H4 (cell line): ENCODE measurements at regions not wholly inside any gene's neighbourhood (a gene's known extent, or its start where the extent isn't known, plus 50 kb on each side); places are given as distances from the start of the nearest gene placed in this dataset.
"Not testable (repeated sequence)": the region's sequence is repeated elsewhere in the genome, so short reads cannot be mapped to it uniquely, and the experiment has no call there.

ENCODE experiments used
- DNase-seq: peaks from one replicate; pipeline ENCODE4 v3.0.0-alpha.2; 2015; ENCODE audit warnings: low spot score

DNA sequence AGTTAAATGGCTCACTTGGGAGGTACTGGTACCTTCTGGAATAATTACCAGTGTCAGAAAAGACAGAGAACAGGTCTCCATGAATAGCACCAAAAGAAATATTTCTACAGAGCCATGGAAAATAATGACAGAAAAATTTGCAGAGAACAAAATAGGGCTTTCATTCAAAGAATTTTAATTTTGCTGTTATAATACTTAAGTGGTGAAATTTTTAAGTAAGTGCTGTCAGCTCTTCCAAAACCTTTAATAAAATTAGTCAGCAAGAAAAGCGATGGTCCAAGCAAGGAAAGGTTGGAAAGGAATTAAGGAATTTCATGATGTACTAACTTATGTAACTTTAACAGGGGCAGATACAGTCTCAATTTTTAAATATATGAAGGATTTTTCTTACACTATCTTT is 359.2 kb downstream of the NR2F1-AS1 start:
- no peak for DNase-seq

DNA sequence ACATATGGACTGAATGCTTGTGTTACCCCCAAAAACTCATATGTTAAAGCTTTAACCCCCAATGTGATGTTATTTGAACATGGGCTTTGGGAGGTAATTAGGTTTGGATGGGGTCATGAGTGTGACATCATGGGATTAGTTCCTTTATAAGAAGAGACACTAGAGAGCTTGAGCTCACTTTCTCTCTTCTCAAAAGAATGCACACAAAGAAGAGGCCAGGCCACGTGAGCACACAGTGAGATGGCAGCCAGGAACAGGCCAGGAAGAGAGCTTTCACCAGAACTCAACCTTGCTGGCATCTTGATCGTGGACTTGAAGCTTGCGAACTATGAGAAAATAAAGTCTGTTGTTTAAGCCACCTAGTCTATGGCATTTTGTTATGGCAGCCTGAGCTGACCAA is 360.6 kb downstream of the NR2F1-AS1 start:
- no peak for DNase-seq

GRCh38 chr5:93219641-93220145 is 361.3 kb downstream of the NR2F1-AS1 start:
- no peak for DNase-seq

GRCh38 chr5:93213111-93213794 is 367.8 kb downstream of the NR2F1-AS1 start:
- not testable (repeated sequence) for DNase-seq

DNA sequence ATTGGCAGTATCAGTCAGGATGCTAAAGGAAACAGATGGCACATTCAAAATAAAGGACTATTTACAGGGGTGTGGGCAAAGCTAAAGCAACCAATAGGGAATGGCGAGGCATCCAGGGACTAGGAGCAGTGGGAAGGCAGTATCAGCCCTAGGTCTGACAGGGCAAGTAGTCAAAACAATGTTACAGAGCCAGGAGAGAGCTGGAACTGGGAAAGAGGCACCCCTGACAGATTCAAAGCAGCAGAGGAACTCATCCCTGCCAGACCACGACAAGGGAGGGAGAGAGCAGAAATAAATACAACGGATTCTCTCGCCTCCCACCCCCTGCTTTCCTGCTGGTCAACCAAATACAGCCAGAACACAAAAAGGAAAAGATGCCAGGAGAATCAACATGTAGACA is 371.5 kb downstream of the NR2F1-AS1 start:
- no peak for DNase-seq

DNA sequence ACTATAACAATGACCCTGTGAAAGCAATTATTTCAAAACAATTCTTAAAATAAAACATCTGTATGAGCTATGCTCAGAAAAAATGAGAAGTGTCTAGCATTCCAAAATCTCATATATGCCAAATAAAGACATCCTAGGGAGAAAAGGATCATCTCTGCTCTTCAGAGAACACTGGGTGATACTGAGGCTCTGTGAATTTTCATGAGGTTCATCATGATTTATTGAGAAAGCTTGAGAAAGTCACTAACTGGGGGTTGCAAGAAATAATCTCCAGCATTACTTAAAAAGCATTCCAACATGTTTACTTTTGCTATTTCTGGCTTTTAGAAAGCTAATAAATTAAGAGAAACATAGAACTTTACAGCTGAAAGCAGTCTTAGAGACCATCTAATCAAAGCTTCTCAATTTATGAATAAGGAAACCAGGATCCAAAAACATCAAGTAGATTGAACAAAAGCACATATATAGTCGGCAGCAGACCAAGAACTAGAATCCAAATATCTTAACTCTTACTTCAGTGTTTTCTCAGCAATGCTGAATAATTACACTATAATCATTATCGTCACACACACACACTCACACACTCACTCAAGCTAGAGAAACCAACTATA is 372.8 kb downstream of the NR2F1-AS1 start:
- DNase-seq: no peak

- no peak for DNase-seq
Observed at GRCh38 chr5:93206203-93206602, 374.8 kb downstream of the NR2F1-AS1 start.

DNA sequence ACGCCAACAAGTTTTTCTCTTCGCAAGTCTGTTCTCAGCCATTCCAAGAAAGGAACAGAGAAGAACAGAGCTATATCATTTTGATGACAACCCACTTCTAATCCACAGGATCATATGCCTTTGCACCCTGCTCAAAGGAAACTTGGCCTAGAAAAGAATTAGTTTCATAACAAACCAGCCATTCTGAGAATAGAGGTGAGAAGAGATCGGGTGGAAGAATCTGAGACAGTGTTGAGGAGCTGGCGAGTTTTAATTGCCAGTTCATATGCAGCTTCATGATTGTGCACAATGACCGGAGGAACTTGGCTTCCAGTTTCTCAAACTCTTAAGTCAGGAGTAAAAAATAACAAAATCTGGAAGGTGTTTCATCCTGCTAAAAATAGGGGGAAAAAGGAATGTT is 380.0 kb downstream of the NR2F1-AS1 start:
- DNase-seq: no peak

DNA sequence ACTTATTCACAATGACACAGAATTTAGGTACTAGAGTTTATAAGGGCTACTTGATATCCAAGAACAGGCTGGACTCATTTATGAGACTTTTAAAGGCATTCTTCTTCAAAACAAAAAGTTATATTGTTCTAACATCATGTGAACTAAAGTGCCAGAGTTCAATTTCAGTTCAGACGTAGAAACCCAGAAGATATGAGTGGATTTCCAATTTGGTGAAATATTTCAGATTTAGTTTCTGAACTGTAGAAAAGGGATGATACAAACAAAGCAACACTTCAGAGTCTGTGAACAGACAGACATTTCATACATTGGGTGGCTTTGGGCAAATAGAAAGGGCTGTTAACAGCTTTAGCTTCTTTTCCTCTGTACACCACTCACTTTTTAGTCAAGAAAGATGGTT is 384.0 kb downstream of the NR2F1-AS1 start:
- DNase-seq: no peak

DNA sequence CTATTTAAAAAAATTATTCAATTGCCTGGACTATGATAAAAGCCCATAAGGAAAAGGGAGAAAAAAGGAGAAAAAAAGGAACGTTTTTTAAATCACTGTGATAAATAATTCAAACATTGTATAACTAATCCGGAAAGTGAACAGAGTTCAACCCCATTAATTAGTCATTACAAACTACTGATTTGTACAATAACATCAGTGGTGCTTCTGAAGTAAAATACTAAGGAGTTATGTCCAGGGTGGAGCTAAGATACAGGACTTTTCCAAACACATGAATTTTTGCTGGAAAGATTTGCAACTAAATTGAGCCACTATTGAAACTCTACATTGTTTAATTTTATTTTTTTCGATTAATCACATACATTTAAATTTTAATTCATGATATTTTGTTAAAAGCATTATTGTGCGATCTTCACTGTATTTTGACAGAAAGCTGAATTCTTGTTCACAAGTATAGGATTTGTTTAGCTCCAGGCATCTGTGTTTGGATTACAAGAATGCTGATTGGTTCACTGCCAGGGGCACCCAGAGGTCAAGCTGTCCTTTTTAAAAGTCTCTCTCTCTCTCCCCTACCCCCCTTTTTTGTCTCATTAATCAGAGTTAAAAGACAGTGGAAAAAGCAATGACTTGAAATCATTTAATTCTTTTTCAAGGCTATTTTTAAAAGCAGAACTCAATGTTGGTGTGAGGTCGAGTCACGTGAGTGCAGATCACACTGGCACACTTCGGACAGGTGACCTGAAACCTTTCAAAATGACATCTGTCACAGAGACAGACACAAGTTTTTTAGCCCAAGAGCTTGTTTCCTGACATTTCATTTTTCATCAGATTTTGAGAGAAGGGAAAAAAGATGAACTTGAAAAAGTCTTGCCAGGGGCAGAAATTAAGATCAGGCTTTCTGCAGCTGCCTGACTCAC is 387.3 kb downstream of the NR2F1-AS1 start:
- no peak for DNase-seq

DNA sequence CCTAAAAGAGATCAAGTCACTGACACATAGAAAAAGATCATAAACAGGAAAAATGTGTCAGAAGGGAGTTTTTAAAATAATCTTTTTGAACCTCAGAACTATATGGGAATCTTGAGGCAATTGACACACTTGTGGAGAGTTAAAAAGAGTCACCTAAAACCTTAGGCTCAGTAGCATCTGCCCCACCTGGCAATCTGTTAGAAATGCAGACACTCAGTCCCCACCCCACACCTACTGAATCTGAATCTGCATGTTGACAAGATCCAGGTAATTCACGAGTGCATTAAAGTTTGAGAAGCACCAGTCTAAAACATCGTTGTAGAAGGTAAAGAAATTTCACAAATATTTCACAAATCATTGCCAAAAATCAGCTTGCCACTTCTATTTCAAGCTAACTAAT is 388.3 kb downstream of the NR2F1-AS1 start:
- no peak for DNase-seq

DNA sequence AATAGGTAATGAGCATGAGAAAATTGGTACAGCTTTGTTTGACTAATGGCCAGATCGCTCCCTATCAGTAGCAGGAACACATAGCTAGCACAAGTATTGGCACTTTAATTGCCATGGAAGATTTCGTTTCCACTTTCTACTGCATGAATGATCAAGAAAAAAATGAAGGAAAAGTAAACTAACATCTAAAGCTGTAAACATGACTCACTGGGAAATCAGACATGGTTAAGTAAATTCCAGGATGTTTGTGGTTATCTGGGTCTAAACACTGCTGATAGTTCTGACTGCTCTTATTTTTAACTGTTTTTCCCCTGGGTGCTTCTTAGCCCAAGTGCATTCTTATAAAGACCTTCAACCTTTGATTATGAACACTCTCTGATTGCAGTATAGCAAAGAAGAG is 388.9 kb downstream of the NR2F1-AS1 start:
- peak; percentile 93 for DNase-seq

GRCh38 chr5:93191035-93191817 is 389.8 kb downstream of the NR2F1-AS1 start:
- DNase-seq: no peak

DNA sequence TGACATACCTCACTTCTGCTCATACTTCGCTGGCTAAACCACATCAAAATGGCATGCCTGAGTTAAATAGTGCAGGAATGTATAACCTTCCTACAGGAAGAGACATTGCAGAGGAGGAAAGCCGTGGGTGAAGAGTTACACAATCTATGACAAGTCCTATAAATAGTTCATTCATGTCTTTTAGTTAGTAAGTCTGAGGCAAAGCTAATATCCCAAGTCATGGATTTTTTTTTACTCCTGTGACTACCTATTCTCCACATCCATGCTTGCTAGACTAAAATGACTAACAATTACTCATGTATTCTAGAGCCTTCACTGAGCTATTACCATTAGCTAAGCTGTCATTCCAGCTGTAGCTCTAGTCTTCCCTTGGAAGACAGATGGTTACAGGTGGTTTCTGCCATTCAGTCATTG is 391.3 kb downstream of the NR2F1-AS1 start:
- DNase-seq: peak; percentile 65

GRCh38 chr5:93188876-93189485 is 392.0 kb downstream of the NR2F1-AS1 start:
- no peak for DNase-seq

- no peak for DNase-seq
Observed at GRCh38 chr5:93186076-93186682, 394.8 kb downstream of the NR2F1-AS1 start.

DNA sequence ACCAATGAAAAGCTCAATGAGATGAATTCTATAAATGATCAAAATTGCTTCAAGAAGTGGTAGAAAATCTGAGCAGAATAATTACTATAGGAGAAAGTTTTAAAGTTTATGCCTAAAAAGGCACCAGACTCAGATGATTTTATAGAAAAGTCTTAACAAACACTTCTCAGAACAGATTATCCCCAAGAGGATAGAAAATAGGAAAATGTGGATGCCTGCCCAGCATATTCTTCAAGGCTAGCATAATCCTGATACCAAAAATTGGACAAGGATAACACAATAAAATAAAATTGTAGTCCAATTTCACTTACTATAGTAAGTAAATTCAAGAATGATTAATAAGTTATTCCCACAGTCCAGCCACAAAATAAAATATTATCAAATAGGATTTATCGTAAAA is 397.0 kb downstream of the NR2F1-AS1 start:
- no peak for DNase-seq

DNA sequence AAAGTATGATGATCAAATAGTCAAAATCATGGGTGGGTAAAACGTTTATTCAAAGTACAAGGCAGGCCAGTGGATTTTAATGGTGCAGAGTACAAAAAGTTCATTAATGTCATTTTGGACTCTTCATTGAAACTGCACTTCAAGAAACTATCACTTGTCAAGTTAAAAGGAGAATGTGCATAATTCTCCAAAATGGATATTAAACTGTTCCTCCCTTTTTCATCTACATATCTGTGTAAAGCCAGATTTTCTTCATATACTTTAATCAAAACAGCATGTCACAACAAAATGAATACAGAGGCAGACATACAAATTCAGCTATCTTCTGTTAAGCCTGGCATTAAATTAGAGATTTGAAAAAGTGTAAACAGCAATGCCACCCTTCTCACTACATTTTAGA is 401.6 kb downstream of the NR2F1-AS1 start:
- no peak for DNase-seq

GRCh38 chr5:93174930-93175329 is 406.1 kb downstream of the NR2F1-AS1 start:
- no peak for DNase-seq

DNA sequence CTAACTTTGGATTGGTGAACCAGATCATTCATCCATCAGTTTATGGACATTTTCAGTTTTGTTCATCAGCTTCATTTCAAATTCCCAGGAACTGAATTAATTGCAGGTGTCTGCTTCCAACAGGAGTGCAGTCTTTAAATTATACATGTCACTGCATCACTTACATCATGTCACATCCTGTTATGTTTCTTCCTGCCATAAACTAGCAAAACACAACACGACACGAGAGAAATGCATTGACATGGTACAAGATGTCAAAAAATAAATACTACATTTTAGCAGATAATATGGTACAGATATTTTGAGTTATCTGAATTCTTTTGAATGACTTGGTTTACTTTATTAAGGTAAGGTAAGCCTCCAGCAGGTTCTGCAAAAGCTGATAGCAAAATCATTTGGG is 415.5 kb downstream of the NR2F1-AS1 start:
- DNase-seq: no peak

DNA sequence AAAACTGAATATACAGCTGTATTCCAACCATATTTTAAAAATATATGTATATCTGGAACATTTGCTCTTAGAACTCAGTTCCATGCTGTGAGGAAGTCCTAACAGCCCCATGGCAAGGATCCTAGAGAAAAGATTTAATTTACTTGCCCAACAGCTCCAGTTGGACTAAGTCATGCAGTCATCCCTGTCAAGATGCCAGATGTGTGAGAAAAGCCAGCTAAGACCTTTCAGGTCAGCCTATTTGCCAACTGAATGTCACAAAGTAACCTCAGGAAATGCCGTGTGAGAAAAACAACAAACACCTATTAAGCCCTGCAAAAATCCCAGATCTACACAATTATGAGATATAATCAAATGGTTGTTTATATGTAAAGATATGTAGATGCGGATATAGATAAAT is 416.3 kb downstream of the NR2F1-AS1 start:
- DNase-seq: peak; percentile 81
